ENCODE measurements at regions not wholly inside any gene's neighbourhood (a gene's known extent, or its start where the extent isn't known, plus 50 kb on each side); places are given as distances from the start of the nearest gene placed in this dataset.
A peak's percentile ranks its signal among the peaks of the same experiment; 100 is the strongest.
"Not testable (repeated sequence)": the region's sequence is repeated elsewhere in the genome, so short reads cannot be mapped to it uniquely, and the experiment has no call there.

GRCh38 chr11:38640854-38641253 lies 2042.8 kb upstream of the RAG2 start:
- intact Hi-C loops (cut with DNase I), result no loop called here
- DNase-seq, result no peak

GRCh38 chr11:38612701-38613100 lies 2014.7 kb upstream of the RAG2 start:
- DNase-seq, result no peak
- intact Hi-C loops (cut with DNase I), result no loop called here

- intact Hi-C loops (cut with DNase I); DNase-seq: not testable (repeated sequence)
Measured at GRCh38 chr11:38601371-38601770, 2003.3 kb upstream of the RAG2 start.

- intact Hi-C loops (cut with DNase I), result no loop called here
- no peak for DNase-seq
Measured at GRCh38 chr11:38598418-38598817, 2000.4 kb upstream of the RAG2 start.

- intact Hi-C loops (cut with DNase I), result not testable (repeated sequence)
- DNase-seq, result peak in 2 of 10 donors; percentile 67 to 80
Measured at GRCh38 chr11:38595359-38596016, 1997.5 kb upstream of the RAG2 start.

GRCh38 chr11:38594895-38595294 lies 1996.9 kb upstream of the RAG2 start:
- DNase-seq, result peak in 1 of 10 donors; percentile 47
- intact Hi-C loops (cut with DNase I), result no loop called here

GRCh38 chr11:38593649-38594048 lies 1995.6 kb upstream of the RAG2 start:
- intact Hi-C loops (cut with DNase I), result no loop called here
- DNase-seq, result no peak

GRCh38 chr11:38582756-38583155 lies 1984.7 kb upstream of the RAG2 start:
- intact Hi-C loops (cut with DNase I), result no loop called here
- DNase-seq, result no peak

GRCh38 chr11:38582151-38582550 lies 1984.1 kb upstream of the RAG2 start:
- intact Hi-C loops (cut with DNase I), result no loop called here
- no peak for DNase-seq

GRCh38 chr11:38577769-38578168 lies 1979.7 kb upstream of the RAG2 start:
- DNase-seq, result no peak
- intact Hi-C loops (cut with DNase I), result no loop called here

GRCh38 chr11:38562562-38562961 lies 1964.5 kb upstream of the RAG2 start:
- no peak for DNase-seq
- intact Hi-C loops (cut with DNase I), result no loop called here

GRCh38 chr11:38553148-38553547 lies 1955.1 kb upstream of the RAG2 start:
- no peak for DNase-seq
- intact Hi-C loops (cut with DNase I), result no loop called here

- no peak for DNase-seq
- intact Hi-C loops (cut with DNase I), result no loop called here
Measured at GRCh38 chr11:38547462-38547861, 1949.4 kb upstream of the RAG2 start.

- no peak for DNase-seq
- intact Hi-C loops (cut with DNase I), result no loop called here
Measured at GRCh38 chr11:38543986-38544385, 1946.0 kb upstream of the RAG2 start.

- DNase-seq, result no peak
- intact Hi-C loops (cut with DNase I), result no loop called here
Measured at GRCh38 chr11:38543311-38543710, 1945.3 kb upstream of the RAG2 start.

- intact Hi-C loops (cut with DNase I), result no loop called here
- no peak for DNase-seq
Measured at GRCh38 chr11:38538866-38539680, 1941.0 kb upstream of the RAG2 start.

- DNase-seq, result no peak
- intact Hi-C loops (cut with DNase I), result no loop called here
Measured at GRCh38 chr11:38530226-38530625, 1932.2 kb upstream of the RAG2 start.

GRCh38 chr11:38524945-38525344 lies 1926.9 kb upstream of the RAG2 start:
- DNase-seq, result no peak
- intact Hi-C loops (cut with DNase I), result no loop called here

- DNase-seq, result no peak
- intact Hi-C loops (cut with DNase I), result no loop called here
Measured at GRCh38 chr11:38517991-38518390, 1920.0 kb upstream of the RAG2 start.

- DNase-seq; intact Hi-C loops (cut with DNase I): not testable (repeated sequence)
Measured at GRCh38 chr11:38512830-38513229, 1914.8 kb upstream of the RAG2 start.

GRCh38 chr11:38510041-38510440 lies 1912.0 kb upstream of the RAG2 start:
- DNase-seq, result no peak
- intact Hi-C loops (cut with DNase I), result no loop called here

GRCh38 chr11:38503876-38504275 lies 1905.8 kb upstream of the RAG2 start:
- no peak for DNase-seq
- intact Hi-C loops (cut with DNase I), result no loop called here

Measured in posterior cingulate gyrus (tissue), 11 donors.